ENCODE measurements at regions not wholly inside any gene's neighbourhood (a gene's known extent, or its start where the extent isn't known, plus 50 kb on each side); places are given as distances from the start of the nearest gene placed in this dataset.

DNA sequence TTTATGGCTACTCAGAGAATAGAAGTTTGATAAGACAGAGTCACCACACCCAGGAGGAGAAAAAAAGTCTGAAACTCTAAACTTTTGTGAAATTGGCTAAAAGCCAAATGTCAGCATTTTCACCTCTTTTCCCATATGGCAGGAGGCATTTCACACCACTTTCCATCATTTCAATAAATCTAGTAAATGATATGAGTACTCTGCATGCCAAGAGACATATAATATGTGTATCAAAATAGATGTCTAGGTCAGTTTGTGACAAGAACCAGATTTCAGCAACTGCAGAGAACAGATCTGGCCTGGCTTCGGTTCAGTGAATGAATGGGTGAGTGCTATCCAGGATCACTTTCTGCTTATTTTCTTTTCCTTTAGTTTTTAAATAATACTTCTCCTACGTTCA, 470.8 kb downstream of the ENC1 start:
- H3K4me3 Mint-ChIP-seq: no peak overlapping the region
- H3K4me1 Mint-ChIP-seq (ENCODE audit: low read depth): no peaks in the 10 kb centered on the region
- H3K9me3 Mint-ChIP-seq: no peaks in the 10 kb centered on the region
- no peak overlapping the region for H3K27ac Mint-ChIP-seq
- no peaks in the 10 kb centered on the region for H3K36me3 Mint-ChIP-seq (ENCODE audit: low read depth)
- H3K27me3 Mint-ChIP-seq: peaks cover 17% of the 10 kb centered on the region

DNA sequence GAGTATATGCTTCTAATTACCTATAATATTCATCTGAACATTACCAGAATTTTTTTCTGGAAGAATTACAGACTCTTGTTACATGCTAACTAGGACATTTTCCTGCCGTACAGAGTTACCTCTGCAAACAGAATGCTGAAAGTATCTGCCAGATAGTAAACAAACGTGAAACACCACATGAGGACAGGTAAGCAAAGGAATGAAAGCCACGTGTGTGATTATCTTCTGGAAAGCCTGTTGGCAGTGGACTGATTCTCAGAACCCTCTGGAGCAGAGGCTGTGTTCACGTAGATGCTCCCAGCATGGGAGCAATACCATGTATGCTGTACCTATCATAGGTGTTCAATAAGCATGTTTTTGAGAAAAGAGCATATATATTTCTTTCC, 472.6 kb downstream of the ENC1 start:
- Mint-ChIP-seq H3K4me1 (ENCODE audit: low read depth) (no peaks in the 10 kb centered on the region), H3K36me3 (ENCODE audit: low read depth) (no peaks in the 10 kb centered on the region), H3K9me3 (no peaks in the 10 kb centered on the region), H3K27me3 (peaks cover 9% of the 10 kb centered on the region), H3K4me3 (no peak overlapping the region), H3K27ac (no peak overlapping the region)

DNA sequence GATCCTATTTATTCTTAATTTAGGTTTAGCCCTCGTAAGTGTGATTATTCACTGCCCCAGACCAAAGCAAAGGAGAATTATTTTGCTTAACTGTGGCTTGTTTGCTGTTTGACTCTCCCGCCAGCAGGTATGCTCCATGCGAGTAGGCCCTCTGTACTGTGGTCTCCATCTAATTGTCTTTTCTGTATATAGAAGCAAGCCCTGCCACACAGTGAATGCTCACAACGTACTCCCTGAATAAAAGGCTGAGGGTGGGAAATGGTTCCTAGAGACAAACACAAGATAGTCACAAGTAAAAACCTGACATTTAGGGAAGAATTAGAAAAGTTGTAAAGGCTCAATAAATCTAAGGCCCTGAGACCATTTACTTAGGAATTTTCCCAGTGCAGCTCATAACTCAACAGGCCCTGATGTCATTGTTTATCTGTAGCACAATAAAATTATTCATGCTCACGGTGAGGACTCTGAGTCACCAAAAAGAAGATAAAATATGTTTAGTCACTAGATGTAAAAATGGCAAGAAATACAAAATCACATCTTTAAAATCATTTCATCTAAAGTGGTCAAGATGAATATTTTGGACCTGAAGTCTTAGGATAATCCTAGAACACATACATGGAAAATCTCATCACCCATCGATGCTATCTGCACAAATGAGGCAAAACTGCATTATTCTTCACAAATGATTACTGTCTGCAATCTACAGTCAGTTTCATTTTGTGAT, 473.2 kb downstream of the ENC1 start:
- Mint-ChIP-seq H3K36me3 (ENCODE audit: low read depth) (no peaks in the 10 kb centered on the region), H3K4me1 (ENCODE audit: low read depth) (no peaks in the 10 kb centered on the region), H3K9me3 (no peaks in the 10 kb centered on the region), H3K27ac (no peak overlapping the region), H3K4me3 (no peak overlapping the region), H3K27me3 (peaks cover 9% of the 10 kb centered on the region)

DNA sequence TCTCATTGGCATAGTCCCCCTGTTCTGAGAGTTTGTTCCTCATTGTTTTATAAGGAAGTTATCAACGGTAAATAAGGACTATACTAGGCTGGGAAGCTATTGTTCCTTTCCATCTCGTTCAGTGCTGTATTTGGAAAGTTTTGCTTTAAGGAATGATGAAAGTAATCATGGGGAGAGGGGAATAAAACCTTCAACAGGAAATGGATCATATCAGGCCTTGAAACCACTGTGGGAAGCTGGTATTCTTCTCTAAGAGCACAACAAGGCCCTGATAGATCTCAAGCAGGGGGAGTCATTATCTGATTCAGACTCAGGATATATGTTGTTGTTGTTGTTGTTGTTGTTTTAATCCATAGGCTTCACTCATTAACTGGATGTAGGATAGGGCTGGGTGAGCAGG, 474.5 kb downstream of the ENC1 start:
- H3K36me3 Mint-ChIP-seq (ENCODE audit: low read depth): no peaks in the 10 kb centered on the region
- H3K9me3 Mint-ChIP-seq: no peaks in the 10 kb centered on the region
- H3K27ac Mint-ChIP-seq: no peak overlapping the region
- peaks cover 12% of the 10 kb centered on the region for H3K27me3 Mint-ChIP-seq
- H3K4me1 Mint-ChIP-seq (ENCODE audit: low read depth): no peaks in the 10 kb centered on the region
- no peak overlapping the region for H3K4me3 Mint-ChIP-seq

DNA sequence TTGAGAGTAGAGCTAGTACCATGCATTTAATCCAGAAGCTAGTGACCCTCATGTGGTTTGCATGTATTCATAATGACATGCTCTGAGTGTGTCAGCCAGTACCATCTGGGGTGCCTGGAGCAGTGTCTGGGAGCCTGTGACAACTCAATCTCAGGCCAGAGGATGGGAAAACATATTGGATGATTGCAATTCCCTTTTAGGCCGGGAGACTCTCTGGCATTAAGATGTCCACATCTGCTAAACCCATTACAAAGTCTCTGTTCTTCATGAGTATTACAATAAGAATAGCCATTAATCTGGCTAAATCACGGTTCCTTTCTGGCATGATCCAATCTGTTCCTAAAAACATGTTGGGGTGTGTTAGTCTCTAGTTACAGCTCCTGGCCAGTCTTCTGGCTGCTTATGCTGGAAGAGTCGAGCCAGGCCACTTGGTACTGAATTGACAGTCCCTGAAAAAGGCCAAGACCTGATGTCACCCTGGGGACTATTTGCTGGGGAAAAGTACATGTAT, 475.7 kb downstream of the ENC1 start:
- Mint-ChIP-seq H3K36me3 (ENCODE audit: low read depth) (no peaks in the 10 kb centered on the region), H3K4me1 (ENCODE audit: low read depth) (no peaks in the 10 kb centered on the region), H3K9me3 (no peaks in the 10 kb centered on the region), H3K27me3 (peaks cover 10% of the 10 kb centered on the region), H3K4me3 (no peak overlapping the region), H3K27ac (no peak overlapping the region)

DNA sequence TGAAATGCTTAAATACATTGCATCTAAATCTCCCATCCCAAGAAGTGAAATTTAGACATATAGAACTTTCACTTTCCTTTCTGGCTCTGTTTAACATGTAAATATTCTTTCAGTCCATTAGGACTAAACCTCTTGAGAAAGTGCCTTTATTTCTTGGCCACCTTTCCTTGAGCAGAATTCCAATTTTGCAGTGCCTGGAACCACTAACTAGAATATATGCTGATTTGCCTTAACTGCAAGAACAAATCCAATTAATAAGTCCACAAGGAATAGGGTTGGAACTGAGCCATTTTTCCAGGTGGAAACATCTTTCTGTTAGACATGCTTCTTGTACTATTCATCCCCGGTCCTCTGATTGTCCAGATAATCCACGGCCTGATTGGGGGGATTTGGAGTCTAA, 478.0 kb downstream of the ENC1 start:
- Mint-ChIP-seq H3K36me3 (ENCODE audit: low read depth) (no peaks in the 10 kb centered on the region), H3K9me3 (no peaks in the 10 kb centered on the region), H3K27ac (no peak overlapping the region), H3K4me3 (no peak overlapping the region), H3K27me3 (peaks cover 10% of the 10 kb centered on the region), H3K4me1 (ENCODE audit: low read depth) (no peaks in the 10 kb centered on the region)

DNA sequence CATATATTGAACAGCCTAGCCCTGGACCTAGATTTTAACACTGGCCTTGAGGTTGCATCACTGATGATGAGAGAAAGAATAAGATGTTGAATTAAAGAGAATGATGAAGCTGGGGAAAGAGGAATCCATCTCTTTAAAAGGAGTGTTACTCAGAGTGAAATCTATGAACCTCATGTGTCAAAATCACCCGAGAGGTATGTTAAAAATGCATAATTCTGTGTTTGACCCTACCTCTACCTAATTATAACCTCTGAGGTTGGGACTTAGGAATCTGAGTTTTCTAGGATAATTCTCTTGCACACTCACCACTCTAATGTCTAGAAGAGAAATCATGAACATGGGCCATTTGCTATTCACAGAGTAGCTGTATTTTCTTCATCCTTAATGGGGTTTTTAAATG, 479.4 kb downstream of the ENC1 start:
- H3K36me3 Mint-ChIP-seq (ENCODE audit: low read depth): no peaks in the 10 kb centered on the region
- H3K4me1 Mint-ChIP-seq (ENCODE audit: low read depth): no peaks in the 10 kb centered on the region
- peaks cover 9% of the 10 kb centered on the region for H3K27me3 Mint-ChIP-seq
- no peaks in the 10 kb centered on the region for H3K9me3 Mint-ChIP-seq
- H3K27ac Mint-ChIP-seq: no peak overlapping the region
- no peak overlapping the region for H3K4me3 Mint-ChIP-seq

DNA sequence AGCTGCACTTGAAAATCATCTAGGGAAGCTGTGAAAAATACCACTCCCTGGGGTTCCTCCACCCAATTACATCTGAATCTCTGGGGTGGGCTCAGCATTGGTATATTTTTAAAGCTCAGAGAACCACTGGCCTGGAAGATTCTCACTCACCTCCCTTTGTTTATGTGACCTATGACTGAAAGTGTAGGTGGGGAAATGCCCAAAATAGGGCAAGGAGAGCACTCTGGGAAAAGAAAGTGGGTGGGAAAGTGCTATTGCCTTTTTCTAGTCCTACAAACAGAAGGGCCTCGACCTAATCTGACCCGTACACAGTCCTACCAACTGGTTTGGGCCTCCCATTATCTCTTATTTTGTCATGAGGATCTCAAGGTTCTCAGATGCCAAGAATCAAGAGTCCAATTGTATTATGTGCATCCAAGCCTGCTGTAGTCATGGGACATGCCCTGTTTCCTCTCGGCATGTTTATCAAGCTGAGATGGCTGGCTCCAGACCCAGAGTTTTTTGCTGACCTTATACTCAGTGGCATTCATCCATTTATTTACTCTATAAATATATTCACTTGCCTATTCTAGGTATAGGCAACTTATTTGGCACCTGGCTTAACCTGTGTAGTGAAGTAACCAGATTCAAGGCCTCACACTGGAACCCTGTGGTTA, 483.7 kb downstream of the ENC1 start:
- no peaks in the 10 kb centered on the region for H3K4me1 Mint-ChIP-seq (ENCODE audit: low read depth)
- H3K27ac Mint-ChIP-seq: no peak overlapping the region
- peaks cover 18% of the 10 kb centered on the region for H3K27me3 Mint-ChIP-seq
- no peak overlapping the region for H3K4me3 Mint-ChIP-seq
- H3K9me3 Mint-ChIP-seq: no peaks in the 10 kb centered on the region
- H3K36me3 Mint-ChIP-seq (ENCODE audit: low read depth): no peaks in the 10 kb centered on the region

DNA sequence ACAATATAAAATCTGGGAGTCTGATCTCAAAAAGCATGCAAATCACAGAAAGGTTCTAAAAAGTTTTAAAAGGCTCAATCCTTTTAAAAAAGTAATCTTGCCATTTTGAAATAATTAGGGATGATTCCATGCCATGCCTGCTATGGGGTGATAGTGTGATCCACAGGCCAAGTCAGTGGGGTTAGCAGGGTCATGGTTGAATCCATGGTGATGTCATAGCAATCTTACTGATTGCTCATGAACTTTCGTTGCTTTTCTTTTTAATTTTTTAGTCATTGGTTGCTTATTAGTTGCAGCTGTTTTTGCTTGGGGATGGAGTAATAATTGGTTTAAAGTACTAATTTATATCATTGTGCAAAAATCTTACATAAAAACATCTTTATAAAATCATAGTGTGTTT, 485.0 kb downstream of the ENC1 start:
- no peak overlapping the region for H3K27ac Mint-ChIP-seq
- H3K4me1 Mint-ChIP-seq (ENCODE audit: low read depth): no peaks in the 10 kb centered on the region
- no peaks in the 10 kb centered on the region for H3K9me3 Mint-ChIP-seq
- H3K27me3 Mint-ChIP-seq: peaks cover 17% of the 10 kb centered on the region
- no peaks in the 10 kb centered on the region for H3K36me3 Mint-ChIP-seq (ENCODE audit: low read depth)
- no peak overlapping the region for H3K4me3 Mint-ChIP-seq

DNA sequence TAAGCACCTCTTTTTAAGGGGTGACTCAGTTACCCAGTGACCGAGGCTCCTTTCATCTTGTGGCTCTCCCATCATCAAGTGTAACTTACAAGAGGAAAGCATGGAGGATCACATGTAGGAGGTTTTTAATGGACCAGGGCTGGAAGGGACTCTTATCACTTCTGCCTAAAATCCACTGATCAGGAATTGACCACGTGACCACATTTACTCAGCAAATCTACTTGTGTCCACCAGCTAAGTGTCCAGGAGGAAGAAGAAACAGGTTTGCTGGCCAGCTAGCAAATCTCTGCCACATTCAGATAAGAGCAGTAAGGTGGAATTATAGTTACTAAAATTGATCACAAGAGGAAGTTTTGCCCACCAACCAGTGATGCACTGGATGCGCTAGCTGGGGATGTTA, 486.0 kb downstream of the ENC1 start:
- Mint-ChIP-seq H3K27me3 (peaks cover 23% of the 10 kb centered on the region), H3K9me3 (no peaks in the 10 kb centered on the region), H3K4me1 (ENCODE audit: low read depth) (no peaks in the 10 kb centered on the region), H3K27ac (no peak overlapping the region), H3K4me3 (no peak overlapping the region), H3K36me3 (ENCODE audit: low read depth) (no peaks in the 10 kb centered on the region)

DNA sequence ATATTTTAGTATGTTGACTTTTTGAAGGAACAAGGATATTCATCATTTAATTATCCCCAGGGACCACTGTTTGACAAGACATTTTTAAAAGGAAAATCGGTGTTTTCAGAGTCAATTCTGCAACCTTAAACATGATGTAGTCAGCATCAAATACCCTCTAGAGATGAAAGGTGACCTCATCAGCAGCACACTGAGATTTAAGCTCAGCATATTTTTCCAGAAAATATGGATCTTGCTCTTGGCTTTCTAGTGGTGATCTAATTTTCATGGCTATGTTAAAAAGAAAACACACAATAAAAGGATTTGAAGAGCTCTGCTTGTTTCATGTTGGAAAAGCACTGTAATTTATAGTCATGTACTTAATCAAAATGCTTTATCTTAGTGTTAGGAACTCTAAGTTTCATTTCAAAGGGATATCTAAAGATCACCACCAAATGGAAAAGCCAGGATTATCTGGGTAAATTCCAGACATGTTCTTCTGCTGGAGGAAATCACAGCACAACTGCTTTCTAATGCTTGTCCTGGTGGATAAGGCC, 487.2 kb downstream of the ENC1 start:
- Mint-ChIP-seq H3K4me3 (no peak overlapping the region), H3K4me1 (ENCODE audit: low read depth) (no peaks in the 10 kb centered on the region), H3K9me3 (no peaks in the 10 kb centered on the region), H3K27ac (no peak overlapping the region), H3K36me3 (ENCODE audit: low read depth) (no peaks in the 10 kb centered on the region), H3K27me3 (peaks cover 23% of the 10 kb centered on the region)

DNA sequence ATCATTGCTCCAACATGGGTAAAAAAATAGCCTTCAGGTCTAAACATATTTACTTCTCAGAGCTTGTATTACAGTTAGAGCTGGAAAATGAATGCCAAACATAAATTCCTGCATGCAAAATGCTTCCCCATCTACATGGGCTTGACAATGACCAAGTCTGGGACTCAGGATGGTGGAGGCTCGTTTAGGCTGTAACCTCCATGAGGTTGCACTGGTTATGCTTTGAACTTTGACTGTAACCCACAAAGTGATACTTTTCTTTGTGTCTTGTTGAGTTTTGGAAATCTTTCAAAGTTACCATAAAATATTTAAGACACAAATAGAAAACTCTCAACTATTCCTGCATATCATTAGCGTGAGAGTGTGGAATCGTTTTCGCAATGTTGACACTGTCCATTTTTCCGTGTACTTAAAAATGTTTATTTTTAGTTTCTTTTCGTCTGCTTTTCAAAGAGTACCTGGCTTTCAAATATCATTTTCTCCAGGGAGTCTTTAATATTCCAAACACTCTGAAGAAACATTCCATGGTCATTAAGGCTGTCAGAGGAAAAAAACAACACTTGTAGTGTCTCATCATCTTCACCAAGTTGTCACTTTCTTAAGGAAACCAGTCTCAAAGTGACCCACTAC, 487.8 kb downstream of the ENC1 start:
- Mint-ChIP-seq H3K27me3 (peaks cover 28% of the 10 kb centered on the region), H3K9me3 (no peaks in the 10 kb centered on the region), H3K36me3 (ENCODE audit: low read depth) (no peaks in the 10 kb centered on the region), H3K4me3 (no peak overlapping the region), H3K27ac (no peak overlapping the region), H3K4me1 (ENCODE audit: low read depth) (no peaks in the 10 kb centered on the region)

DNA sequence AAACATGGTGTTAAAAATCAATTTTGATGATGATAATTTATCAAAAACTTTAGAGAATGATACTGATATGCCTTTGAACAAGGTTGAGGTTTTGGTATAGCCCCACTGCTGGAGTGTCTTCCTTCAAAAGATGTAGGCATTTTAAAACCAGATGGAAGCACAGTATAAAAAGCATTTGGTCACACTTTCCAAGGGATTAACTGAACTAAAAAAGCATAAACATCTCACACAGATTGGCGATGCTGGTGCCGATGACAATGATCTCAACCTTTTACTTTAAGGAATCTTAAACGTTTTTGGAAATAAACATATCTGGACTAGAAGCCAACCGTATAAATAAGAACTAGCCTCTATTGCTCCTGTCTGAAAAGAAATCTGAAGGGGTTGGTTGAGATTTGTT, 488.4 kb downstream of the ENC1 start:
- H3K9me3 Mint-ChIP-seq: no peaks in the 10 kb centered on the region
- H3K27ac Mint-ChIP-seq: no peak overlapping the region
- no peaks in the 10 kb centered on the region for H3K4me1 Mint-ChIP-seq (ENCODE audit: low read depth)
- peaks cover 28% of the 10 kb centered on the region for H3K27me3 Mint-ChIP-seq
- no peak overlapping the region for H3K4me3 Mint-ChIP-seq
- H3K36me3 Mint-ChIP-seq (ENCODE audit: low read depth): no peaks in the 10 kb centered on the region

DNA sequence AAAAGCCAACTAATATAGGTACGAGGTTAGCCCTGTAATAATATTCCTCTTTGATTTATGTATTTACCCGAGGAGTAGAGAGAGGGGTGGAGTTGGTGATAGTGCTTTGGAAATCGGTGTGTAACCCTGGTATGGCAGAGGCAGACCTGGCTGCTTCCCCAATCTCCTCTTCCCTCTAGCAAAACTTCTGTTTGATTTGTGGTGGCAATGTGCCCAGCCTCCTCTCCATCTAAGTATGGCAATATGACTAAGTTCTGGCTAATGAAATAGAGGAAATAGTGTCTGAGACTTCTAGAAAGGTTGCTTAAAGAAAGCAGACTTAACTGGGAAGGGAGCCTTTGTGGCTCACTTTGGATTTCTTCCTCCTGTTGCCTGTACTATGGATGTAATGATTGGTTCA, 491.1 kb downstream of the ENC1 start:
- H3K36me3 Mint-ChIP-seq (ENCODE audit: low read depth): no peaks in the 10 kb centered on the region
- no peaks in the 10 kb centered on the region for H3K4me1 Mint-ChIP-seq (ENCODE audit: low read depth)
- H3K9me3 Mint-ChIP-seq: no peaks in the 10 kb centered on the region
- peaks cover 30% of the 10 kb centered on the region for H3K27me3 Mint-ChIP-seq
- no peak overlapping the region for H3K4me3 Mint-ChIP-seq
- H3K27ac Mint-ChIP-seq: no peak overlapping the region

DNA sequence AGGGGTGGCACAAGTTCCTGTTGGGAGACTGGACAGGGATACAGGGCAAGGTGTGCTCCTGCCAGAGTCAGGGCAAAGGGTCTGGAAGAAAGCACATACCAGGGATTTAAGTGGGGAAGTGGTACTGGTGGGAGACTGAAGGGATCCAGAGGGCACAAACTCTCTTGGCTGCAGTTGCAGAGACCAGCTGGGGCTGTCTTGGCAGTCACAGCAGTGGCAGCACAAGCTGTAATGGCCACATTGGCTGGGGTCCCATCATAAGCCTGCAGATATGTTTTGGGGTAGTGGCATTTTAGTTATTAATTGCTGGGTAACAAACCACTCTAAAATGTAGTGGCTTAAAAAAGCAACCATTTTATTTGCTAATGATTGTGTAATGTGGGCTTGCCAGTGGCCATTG, 492.2 kb downstream of the ENC1 start:
- no peaks in the 10 kb centered on the region for H3K9me3 Mint-ChIP-seq
- H3K36me3 Mint-ChIP-seq (ENCODE audit: low read depth): no peaks in the 10 kb centered on the region
- H3K27ac Mint-ChIP-seq: no peak overlapping the region
- no peaks in the 10 kb centered on the region for H3K4me1 Mint-ChIP-seq (ENCODE audit: low read depth)
- no peak overlapping the region for H3K4me3 Mint-ChIP-seq
- H3K27me3 Mint-ChIP-seq: peaks cover 26% of the 10 kb centered on the region

All from stimulated activated naive CD8-positive, alpha-beta T cell treated with anti-CD3 and anti-CD28 coated beads, Interleukin-15, Interleukin-2, amounts not matched to agents 100 ng/mL and 50 ng/mL, for 24 hours (primary cell).